ENCODE measurements at regions not wholly inside any gene's neighbourhood (a gene's known extent, or its start where the extent isn't known, plus 50 kb on each side); places are given as distances from the start of the nearest gene placed in this dataset.

DNA sequence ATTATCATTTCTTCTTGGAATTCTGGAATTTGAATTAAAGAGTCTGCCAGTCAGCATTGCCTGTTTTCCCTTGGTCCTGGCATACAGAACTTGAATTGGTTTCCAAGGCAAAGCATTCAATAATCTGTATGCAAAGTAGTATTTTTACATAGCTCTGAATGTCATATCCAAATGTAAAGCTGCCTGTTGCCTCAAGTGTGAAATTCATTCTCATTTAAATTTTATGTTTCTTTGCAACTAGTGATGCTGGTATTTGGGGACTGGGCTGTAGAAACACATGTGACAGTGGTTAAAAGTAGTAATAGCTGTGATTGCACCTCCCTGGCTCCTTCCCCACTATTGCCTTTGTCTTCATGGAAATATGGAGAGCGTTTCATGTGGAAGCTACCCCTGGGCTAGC is 743.9 kb upstream of the GOLIM4 start:
- DNase-seq (ENCODE audit: insufficient read length, low spot score) (no peak), FAIRE-seq (no peak)
- TF ChIP-seq, protein P1, sequence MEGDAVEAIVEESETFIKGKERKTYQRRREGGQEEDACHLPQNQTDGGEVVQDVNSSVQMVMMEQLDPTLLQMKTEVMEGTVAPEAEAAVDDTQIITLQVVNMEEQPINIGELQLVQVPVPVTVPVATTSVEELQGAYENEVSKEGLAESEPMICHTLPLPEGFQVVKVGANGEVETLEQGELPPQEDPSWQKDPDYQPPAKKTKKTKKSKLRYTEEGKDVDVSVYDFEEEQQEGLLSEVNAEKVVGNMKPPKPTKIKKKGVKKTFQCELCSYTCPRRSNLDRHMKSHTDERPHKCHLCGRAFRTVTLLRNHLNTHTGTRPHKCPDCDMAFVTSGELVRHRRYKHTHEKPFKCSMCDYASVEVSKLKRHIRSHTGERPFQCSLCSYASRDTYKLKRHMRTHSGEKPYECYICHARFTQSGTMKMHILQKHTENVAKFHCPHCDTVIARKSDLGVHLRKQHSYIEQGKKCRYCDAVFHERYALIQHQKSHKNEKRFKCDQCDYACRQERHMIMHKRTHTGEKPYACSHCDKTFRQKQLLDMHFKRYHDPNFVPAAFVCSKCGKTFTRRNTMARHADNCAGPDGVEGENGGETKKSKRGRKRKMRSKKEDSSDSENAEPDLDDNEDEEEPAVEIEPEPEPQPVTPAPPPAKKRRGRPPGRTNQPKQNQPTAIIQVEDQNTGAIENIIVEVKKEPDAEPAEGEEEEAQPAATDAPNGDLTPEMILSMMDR (IDR thresholded peaks at IDR 0.05; ENCODE audit: insufficient read depth, missing control alignments), result no peak

DNA sequence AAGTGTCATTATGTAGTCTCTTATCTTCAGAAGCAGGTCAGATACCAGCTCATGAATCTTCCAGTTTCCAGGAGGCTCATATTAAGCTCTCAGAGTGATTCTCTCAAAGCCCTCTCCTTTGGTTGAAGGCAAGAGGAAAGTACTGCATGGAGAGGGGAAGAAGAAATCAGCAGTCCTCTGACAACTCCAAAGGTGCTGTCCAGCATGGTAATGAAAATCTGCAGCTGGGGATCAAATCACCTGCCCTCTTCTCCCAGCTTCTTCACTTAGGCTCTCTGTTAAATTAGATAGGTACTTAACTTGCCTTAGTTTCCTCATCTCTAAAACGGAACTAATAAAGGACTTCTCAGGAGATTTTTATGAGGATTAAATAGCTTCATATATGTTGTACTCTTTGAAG is 738.8 kb upstream of the GOLIM4 start:
- TF ChIP-seq, protein P1 (IDR thresholded peaks at IDR 0.05; ENCODE audit: insufficient read depth, missing control alignments), result no peak
- FAIRE-seq (no peak), DNase-seq (ENCODE audit: insufficient read length, low spot score) (no peak)

DNA sequence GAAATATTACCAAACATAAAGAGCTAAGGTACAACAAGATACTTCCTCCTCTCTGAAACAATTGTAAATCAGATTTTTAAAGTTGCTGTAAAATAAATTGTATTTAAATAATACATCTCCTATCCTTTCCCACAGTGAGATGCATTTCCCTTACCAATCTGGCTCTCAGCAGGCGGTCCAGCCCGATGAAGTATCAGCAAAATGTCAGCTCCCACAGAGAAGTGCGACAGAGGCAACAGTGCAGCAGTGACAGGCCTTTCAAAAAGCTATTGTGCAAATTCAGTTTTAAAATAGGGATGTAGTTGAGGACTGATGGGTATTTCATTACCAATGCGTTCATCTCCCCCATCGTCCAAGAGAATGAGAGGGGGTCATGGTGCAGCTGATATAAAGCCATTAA is 733.2 kb upstream of the GOLIM4 start:
- DNase-seq (ENCODE audit: insufficient read length, low spot score) (no peak), FAIRE-seq (no peak)
- TF ChIP-seq, protein P1 (IDR thresholded peaks at IDR 0.05; ENCODE audit: insufficient read depth, missing control alignments), result no peak

DNA sequence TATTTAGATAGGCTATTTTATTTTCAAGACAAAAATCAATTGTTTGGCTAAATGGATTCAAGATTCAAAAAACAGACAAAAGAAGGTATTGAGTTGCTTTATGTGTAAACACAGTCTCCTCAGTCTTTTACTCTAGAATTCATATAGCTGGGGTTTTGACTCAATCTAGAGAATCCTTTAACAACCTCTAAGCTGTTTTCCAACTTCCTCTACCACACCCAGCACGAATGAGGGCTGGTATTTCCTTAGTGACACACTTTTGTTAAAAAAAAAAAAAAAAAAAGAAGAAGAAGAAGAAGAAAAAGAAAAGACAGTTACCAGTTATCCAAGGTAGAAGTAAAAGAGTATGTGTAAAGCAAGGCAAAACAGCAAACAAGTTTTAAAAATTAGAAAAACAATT is 732.8 kb upstream of the GOLIM4 start:
- TF ChIP-seq, protein P1 (IDR thresholded peaks at IDR 0.05; ENCODE audit: insufficient read depth, missing control alignments), result no peak
- no peak for DNase-seq (ENCODE audit: insufficient read length, low spot score)
- FAIRE-seq, result no peak

DNA sequence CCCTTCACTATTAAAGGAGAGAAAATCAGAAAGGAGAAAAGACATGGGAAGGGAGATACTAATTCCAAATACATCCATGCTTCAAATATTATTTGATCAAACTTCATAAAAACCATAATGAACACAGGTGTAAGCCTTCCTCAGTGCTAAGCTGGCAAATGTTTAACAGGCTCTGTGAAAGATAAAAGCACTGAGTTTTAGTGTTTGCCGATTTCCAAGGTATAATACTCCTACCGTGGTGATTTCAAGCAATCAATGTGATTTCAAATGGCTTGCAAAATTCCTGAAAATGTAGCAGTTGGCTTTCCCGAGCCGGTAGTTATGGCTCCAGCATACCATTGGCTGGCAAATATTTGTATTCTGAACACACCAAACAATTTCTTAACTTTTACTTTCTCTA is 732.3 kb upstream of the GOLIM4 start:
- DNase-seq (ENCODE audit: insufficient read length, low spot score) (no peak), FAIRE-seq (no peak)
- TF ChIP-seq, protein P1 (IDR thresholded peaks at IDR 0.05; ENCODE audit: insufficient read depth, missing control alignments), result no peak

DNA sequence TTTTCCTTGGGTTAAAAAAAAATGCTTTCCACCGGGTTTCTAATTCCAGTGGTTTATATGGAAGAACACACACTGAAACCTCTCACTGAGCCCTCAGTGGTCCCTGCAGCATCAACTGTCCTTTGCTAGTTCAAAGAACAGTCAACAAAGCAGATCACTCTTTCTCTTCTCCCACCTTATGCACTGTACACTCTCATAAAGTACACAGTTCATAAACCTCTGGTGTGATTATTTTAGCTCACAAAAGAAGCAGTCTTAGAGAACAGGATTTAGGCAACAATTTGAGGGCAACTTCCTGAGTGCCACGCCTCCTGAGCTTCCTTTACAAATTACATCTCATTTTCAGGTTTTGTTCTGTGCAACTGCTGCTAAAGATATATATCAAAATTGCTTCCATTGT is 728.4 kb upstream of the GOLIM4 start:
- no peak for DNase-seq (ENCODE audit: insufficient read length, low spot score)
- TF ChIP-seq, protein P1 (IDR thresholded peaks at IDR 0.05; ENCODE audit: insufficient read depth, missing control alignments), result no peak
- FAIRE-seq, result no peak

DNA sequence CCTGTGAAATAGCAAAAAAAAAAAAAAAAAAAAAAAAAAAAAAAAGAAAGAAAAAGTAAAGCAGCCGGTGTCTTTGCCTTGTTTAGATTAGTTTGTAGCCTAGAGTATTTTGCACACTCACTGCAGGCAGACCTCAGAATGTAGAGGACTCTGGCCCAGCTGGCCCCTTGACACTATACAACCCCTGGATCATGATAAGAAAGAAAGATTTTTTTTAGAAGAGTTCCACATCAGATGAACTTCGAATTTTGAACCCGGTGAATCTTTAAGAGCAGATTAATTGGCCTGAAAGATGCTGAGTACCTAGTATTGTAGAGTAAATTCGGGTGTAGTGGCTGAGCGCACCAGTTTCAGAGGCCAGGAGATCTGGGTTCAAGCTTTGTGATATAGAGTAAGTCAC is 727.7 kb upstream of the GOLIM4 start:
- no peak for FAIRE-seq
- TF ChIP-seq, protein P1 (IDR thresholded peaks at IDR 0.05; ENCODE audit: insufficient read depth, missing control alignments), result no peak

More for the DNA sequence above, 727.7 kb upstream of the GOLIM4 start:
- DNase-seq (ENCODE audit: insufficient read length, low spot score), result no peak

All from D721Med (cell line).